ENCODE measurements at regions not wholly inside any gene's neighbourhood (a gene's known extent, or its start where the extent isn't known, plus 50 kb on each side); places are given as distances from the start of the nearest gene placed in this dataset.

DNA sequence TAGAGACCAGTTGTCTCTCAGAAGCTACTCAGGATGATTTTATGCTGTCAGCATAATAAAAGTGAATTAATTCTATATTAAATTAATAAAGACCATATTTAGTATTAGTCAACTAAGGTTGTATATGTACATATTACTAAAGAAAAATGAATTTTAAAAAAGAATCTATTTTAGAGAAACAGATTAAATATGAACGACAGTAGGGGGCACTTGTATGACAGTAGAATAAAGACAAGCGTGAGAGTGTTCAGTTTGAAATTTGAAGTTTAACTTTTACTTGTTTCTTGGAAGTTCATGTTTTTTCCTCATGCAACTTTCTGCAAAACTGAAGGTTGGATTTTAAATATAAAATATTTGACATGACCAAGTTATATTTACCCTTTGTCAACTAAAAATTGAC is 67.9 kb upstream of the MACF1 start:
- DNase-seq (ENCODE audit: low read depth): no peak

DNA sequence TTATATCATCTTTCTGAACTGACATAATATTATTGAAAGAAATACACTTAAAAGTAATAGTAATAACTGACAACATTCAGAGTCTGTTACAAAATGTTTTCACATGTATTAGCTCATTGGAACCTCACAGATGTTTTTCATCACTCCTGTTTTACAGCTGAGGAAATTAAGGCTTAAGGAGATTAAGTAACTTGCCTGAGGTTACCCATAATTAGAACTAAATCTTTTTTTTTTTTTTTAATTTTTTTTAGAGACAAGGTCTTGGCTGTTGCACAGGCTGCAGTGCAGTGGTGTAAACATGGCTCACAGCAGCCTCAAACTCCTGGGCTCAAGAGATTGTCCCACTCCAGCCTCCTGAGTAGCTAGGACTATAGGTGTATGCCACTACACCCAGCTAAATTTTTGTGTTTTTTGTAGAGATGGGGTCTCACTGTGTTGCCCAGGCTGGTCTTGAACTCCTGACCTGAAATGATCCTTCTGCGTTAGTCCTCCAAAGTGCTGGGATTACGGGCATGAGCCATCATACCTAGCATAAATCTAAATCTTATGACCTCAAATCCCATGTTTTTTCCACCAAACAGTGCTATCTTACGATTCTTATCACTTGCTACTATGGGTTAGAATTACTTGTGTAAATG is 64.7 kb upstream of the MACF1 start:
- DNase-seq (ENCODE audit: low read depth): no peak

- DNase-seq (ENCODE audit: low read depth): no peak
Measured at GRCh38 chr1:39141925-39142324, 62.6 kb upstream of the MACF1 start.

DNA sequence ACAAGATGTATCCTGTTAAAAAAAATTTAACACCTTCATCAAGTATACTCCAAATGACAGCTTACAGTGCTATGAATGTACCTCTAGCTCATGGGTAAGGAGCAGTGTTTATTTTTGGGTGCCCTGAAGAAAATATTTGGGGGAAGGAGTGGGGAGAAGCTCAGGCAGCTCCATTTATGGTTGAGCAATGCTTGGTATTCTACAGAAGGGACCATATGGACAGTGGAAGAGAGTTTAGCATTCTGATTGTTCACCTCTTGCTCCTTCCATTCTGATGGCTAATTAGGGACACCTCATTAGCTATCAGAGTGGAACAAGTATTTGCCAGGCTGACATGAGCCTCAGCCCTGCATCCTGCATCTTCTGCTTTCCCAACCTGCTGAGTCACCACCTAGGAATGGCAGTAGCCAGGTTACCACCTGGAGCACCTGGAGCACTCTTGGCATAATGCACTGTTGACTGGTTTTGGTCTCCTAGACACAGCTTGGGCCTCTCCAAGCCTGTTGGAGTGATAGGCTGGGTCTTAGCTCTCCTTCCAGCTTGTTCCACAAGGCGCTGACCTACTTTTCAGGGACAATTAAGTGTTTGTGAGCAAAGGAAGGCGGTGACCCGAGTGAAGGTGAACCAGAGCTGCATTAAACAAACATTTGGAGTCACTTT is 62.0 kb upstream of the MACF1 start:
- DNase-seq (ENCODE audit: low read depth): no peak

DNA sequence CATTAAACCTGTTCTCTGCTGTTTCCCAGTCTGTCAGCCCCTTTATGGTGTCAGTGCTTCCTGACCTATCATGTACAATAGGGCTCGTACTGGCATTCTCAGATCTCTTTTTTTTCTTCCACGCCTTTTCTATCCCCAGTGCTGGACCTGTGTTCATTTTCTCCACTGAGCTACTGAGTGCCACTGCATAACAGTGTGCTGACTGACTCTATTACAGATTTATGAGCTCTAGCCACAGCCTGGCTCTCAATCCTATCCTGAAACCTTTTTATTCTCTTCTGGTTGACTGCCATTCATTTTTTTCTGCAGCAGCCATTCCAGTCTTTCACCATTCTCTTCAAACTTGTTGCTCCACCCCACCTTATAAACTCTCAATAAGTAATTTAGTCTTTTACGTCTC is 59.6 kb upstream of the MACF1 start:
- DNase-seq (ENCODE audit: low read depth): no peak

- no peak for DNase-seq (ENCODE audit: low read depth)
Measured at GRCh38 chr1:39145331-39145965, 59.0 kb upstream of the MACF1 start.

DNA sequence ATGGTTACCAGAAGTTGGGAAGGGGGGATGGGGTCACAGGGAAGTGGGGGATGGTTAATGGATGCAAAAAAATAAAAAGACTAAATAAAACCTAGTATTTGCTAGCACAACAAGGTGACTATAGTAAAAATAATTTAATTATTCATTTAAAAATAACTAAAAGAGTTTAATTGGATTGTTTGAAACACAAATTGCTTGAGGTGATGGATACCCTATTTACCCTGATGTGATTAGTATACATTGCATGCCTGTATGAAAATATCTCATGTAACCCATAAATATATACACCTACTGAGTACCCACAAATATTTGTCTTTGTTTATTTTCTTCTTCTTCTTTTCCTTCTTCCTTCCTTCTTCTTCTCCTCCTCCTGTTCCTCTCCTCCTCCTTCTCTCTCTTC is 57.8 kb upstream of the MACF1 start:
- no peak for DNase-seq (ENCODE audit: low read depth)

GRCh38 chr1:39147099-39148025 is 57.1 kb upstream of the MACF1 start:
- DNase-seq (ENCODE audit: low read depth): no peak

GRCh38 chr1:39148942-39149341 is 55.6 kb upstream of the MACF1 start:
- DNase-seq (ENCODE audit: low read depth): no peak

DNA sequence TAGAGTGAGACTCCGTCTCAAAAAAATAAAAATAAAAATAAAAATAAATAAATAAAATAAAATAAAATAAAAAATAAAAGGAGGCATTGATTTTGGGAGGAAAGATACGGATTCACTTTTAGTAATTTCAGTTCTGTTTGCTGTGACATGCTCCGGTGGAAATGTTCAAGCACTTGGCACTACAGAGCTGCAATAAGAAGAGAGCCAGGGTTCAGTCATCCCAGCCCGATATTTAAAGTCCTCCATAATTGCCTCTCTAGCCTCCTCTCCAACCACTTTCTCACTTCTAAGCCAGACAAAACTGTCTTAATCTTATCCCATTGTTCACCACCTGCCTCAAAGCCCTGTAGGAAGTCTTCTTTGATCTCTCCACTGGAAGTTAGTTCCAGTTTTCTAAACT is 55.0 kb upstream of the MACF1 start:
- no peak for DNase-seq (ENCODE audit: low read depth)

- DNase-seq (ENCODE audit: low read depth): no peak
Measured at GRCh38 chr1:39150779-39151178, 53.7 kb upstream of the MACF1 start.

GRCh38 chr1:39151267-39151666 is 53.2 kb upstream of the MACF1 start:
- no peak for DNase-seq (ENCODE audit: low read depth)

- DNase-seq (ENCODE audit: low read depth): no peak
Measured at GRCh38 chr1:39152923-39153322, 51.6 kb upstream of the MACF1 start.

GRCh38 chr1:39153684-39154083 is 50.8 kb upstream of the MACF1 start:
- DNase-seq (ENCODE audit: low read depth): no peak

GRCh38 chr1:39154553-39155421 is 49.7 kb upstream of the MACF1 start:
- DNase-seq (ENCODE audit: low read depth): no peak
